ENCODE measurements at regions not wholly inside any gene's neighbourhood (a gene's known extent, or its start where the extent isn't known, plus 50 kb on each side); places are given as distances from the start of the nearest gene placed in this dataset.

DNA sequence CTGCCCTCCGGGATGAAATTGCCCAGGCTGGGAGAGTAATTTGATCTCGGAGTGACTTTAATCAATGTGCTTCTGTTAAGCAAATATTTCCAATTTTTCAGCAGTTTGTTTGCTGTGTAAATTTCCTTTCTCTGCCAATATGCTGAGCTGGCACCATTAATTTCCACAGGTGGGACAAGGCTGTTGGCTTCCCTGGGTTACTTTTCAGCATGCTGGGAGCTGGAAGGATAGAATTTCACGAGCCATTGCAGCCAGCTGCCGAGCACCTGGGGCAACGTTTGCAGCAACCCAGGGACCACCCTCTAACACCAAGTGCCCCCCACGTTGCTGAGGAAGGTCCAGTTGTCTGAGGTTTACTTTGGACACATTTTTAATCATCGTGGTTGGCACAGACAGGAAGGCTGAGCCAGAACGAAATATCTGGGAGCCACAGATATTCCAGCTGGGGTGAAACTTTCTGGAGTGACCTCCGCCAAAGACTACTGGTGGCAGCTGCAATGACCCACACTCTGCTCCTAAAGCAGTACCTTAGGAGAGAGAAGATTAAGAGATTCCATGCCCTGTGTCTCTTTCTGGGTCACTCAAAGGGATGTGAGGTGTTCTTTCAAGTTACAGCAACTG is 293.3 kb upstream of the RGMA start:
- TF ChIP-seq POLR2AphosphoS5 (IDR thresholded peaks at IDR 0.05; ENCODE audit: low read depth, low read length) (no peak), POLR2A (IDR thresholded peaks at IDR 0.05; ENCODE audit: low read depth, low read length) (no peak), TAF1 (IDR thresholded peaks at IDR 0.05; ENCODE audit: borderline replicate concordance, low read depth, low read length) (no peak)
